ENCODE measurements at regions not wholly inside any gene's neighbourhood (a gene's known extent, or its start where the extent isn't known, plus 50 kb on each side); places are given as distances from the start of the nearest gene placed in this dataset.
A peak's percentile ranks its signal among the peaks of the same experiment; 100 is the strongest.

GRCh38 chr4:170697845-170698244 lies 608.1 kb upstream of the AADAT start:
- TF ChIP-seq CTCF (IDR thresholded peaks at IDR 0.05; ENCODE audit: low read length) = no peak
- no peak for TF ChIP-seq EZH2 (optimal IDR thresholded peaks at IDR 0.05; ENCODE audit: low read depth, low read length)
- peak overlapping the region; percentile 70 for H3K27ac ChIP-seq (ENCODE audit: low read length)
- DNase-seq = peak; percentile 15
- no peaks in the 10 kb centered on the region for H3K9me2 ChIP-seq (replicated peaks; ENCODE audit: insufficient read depth, low read length)
- H3K4me3 ChIP-seq (ENCODE audit: low read length) = peak overlapping the region; percentile 46
- H3K4me1 ChIP-seq (ENCODE audit: low read length) = peaks cover 22% of the 10 kb centered on the region
- no peaks in the 10 kb centered on the region for H3K9me3 ChIP-seq (replicated peaks; ENCODE audit: insufficient read depth, low read length)
- H3K27me3 ChIP-seq (replicated peaks; ENCODE audit: insufficient read depth, low read length) = no peaks in the 10 kb centered on the region
- H3K79me2 ChIP-seq (ENCODE audit: low read length) = no peaks in the 10 kb centered on the region
- H2AFZ ChIP-seq (ENCODE audit: low read length) = peak overlapping the region; percentile 47
- H4K20me1 ChIP-seq (ENCODE audit: insufficient read depth, low read length) = no peaks in the 10 kb centered on the region
- H3K36me3 ChIP-seq (replicated peaks; ENCODE audit: insufficient read depth, low read length) = no peaks in the 10 kb centered on the region
- peak overlapping the region; percentile 70 for H3K4me2 ChIP-seq (ENCODE audit: low read depth, low read length)
- H3F3A ChIP-seq (ENCODE audit: insufficient read depth, low read length) = peaks cover 11% of the 10 kb centered on the region
- H3K9ac ChIP-seq (ENCODE audit: low read length) = peak overlapping the region; percentile 31; the same call in 1 of the 2 replicates

GRCh38 chr4:170697045-170697444 lies 607.3 kb upstream of the AADAT start:
- no peak for TF ChIP-seq EZH2phosphoT487 (IDR thresholded peaks at IDR 0.05; ENCODE audit: low read length)
- TF ChIP-seq CTCF (IDR thresholded peaks at IDR 0.05; ENCODE audit: low read length) = no peak
- TF ChIP-seq EZH2 (optimal IDR thresholded peaks at IDR 0.05; ENCODE audit: low read depth, low read length) = no peak
- DNase-seq = no peak

DNA sequence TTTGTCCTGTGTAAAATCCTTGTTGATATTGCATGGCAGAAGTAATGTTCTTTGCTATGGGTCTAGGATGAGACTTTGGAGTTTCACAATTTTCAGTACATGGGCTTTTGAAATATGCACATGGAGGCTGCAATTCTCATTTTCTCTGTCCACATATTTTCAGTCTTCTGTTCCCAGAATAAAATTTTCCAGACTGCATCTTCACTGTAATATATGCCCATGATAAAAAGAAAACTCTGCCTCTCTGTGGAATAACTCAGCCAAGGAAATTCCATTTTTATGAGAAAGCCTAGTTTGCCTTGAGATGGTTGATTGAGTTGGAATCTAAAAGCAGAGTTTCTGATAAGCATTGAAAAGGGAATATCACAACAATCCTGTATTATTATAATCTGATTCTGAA lies 601.4 kb upstream of the AADAT start:
- no peak overlapping the region for H3K9ac ChIP-seq (ENCODE audit: low read length)
- no peak overlapping the region for H2AFZ ChIP-seq (ENCODE audit: low read length)
- H3K27ac ChIP-seq (ENCODE audit: low read length) = no peak overlapping the region
- no peaks in the 10 kb centered on the region for H3K79me2 ChIP-seq (ENCODE audit: low read length)
- H3K4me3 ChIP-seq (ENCODE audit: low read length) = no peak overlapping the region
- no peak for DNase-seq
- no peaks in the 10 kb centered on the region for H3K4me1 ChIP-seq (ENCODE audit: low read length)
- no peaks in the 10 kb centered on the region for H3K9me2 ChIP-seq (replicated peaks; ENCODE audit: insufficient read depth, low read length)
- no peak overlapping the region for H3K4me2 ChIP-seq (ENCODE audit: low read depth, low read length)
- H3K36me3 ChIP-seq (replicated peaks; ENCODE audit: insufficient read depth, low read length) = no peaks in the 10 kb centered on the region
- no peaks in the 10 kb centered on the region for H3K27me3 ChIP-seq (replicated peaks; ENCODE audit: insufficient read depth, low read length)
- H4K20me1 ChIP-seq (ENCODE audit: insufficient read depth, low read length) = no peaks in the 10 kb centered on the region
- H3F3A ChIP-seq (ENCODE audit: insufficient read depth, low read length) = no peaks in the 10 kb centered on the region
- TF ChIP-seq CTCF (IDR thresholded peaks at IDR 0.05; ENCODE audit: low read length) = no peak
- no peak for TF ChIP-seq EZH2phosphoT487 (IDR thresholded peaks at IDR 0.05; ENCODE audit: low read length)
- no peak for TF ChIP-seq EZH2 (optimal IDR thresholded peaks at IDR 0.05; ENCODE audit: low read depth, low read length)
- no peaks in the 10 kb centered on the region for H3K9me3 ChIP-seq (replicated peaks; ENCODE audit: insufficient read depth, low read length)

More at GRCh38 chr4:170697045-170697444, 607.3 kb upstream of the AADAT start:
- no peaks in the 10 kb centered on the region for H3K9me3 ChIP-seq (replicated peaks; ENCODE audit: insufficient read depth, low read length)
- peak overlapping the region; percentile 46; the same call in 1 of the 2 replicates for H3K4me3 ChIP-seq (ENCODE audit: low read length)
- H3K4me2 ChIP-seq (ENCODE audit: low read depth, low read length) = peak overlapping the region; percentile 70
- H3K79me2 ChIP-seq (ENCODE audit: low read length) = no peaks in the 10 kb centered on the region
- no peaks in the 10 kb centered on the region for H3K9me2 ChIP-seq (replicated peaks; ENCODE audit: insufficient read depth, low read length)
- H2AFZ ChIP-seq (ENCODE audit: low read length) = peak overlapping the region; percentile 47
- H4K20me1 ChIP-seq (ENCODE audit: insufficient read depth, low read length) = no peaks in the 10 kb centered on the region
- no peaks in the 10 kb centered on the region for H3K27me3 ChIP-seq (replicated peaks; ENCODE audit: insufficient read depth, low read length)
- no peak overlapping the region; the same call in 1 of the 2 replicates for H3K9ac ChIP-seq (ENCODE audit: low read length)
- peak overlapping the region; percentile 70; the same call in 1 of the 2 replicates for H3K27ac ChIP-seq (ENCODE audit: low read length)
- no peaks in the 10 kb centered on the region for H3K36me3 ChIP-seq (replicated peaks; ENCODE audit: insufficient read depth, low read length)
- peaks cover 11% of the 10 kb centered on the region for H3F3A ChIP-seq (ENCODE audit: insufficient read depth, low read length)
- H3K4me1 ChIP-seq (ENCODE audit: low read length) = peaks cover 22% of the 10 kb centered on the region
